Stimulated activated naive B cell treated with anti-CD40 and anti-IgM and Interleukin-4, amounts not matched to agents 10 μg/mL and 1 μg/mL and 100 μg/mL, for 72 hours (primary cell): ENCODE measurements at regions not wholly inside any gene's neighbourhood (a gene's known extent, or its start where the extent isn't known, plus 50 kb on each side); places are given as distances from the start of the nearest gene placed in this dataset.

Experiments
- ATAC-seq, 2 donors: fragments of 150-1000 bp; cut with Tn5 transposase; replicated peaks; 2 replicates each; pipeline ENCODE4 v1.10.0; 2021; ENCODE audit warnings: moderate library complexity in 1 of 2
- DNase-seq: peaks from one replicate; pipeline ENCODE4 v3.0.0; 2021
- H3K27ac Mint-ChIP-seq: one replicate; pipeline ENCODE4 v1.8.0; 2022; ENCODE audit warnings: mild to moderate bottlenecking, mixed read lengths
- H3K27me3 Mint-ChIP-seq, 2 donors: one replicate each; pipeline ENCODE4 v1.8.0; 2022; ENCODE audit warnings: mixed read lengths in 2 of 2
- H3K36me3 Mint-ChIP-seq, 2 donors: one replicate each; pipeline ENCODE4 v1.8.0; 2022; ENCODE audit warnings: mixed read lengths in 2 of 2, mild to moderate bottlenecking in 1 of 2
- H3K4me1 Mint-ChIP-seq, 2 donors: one replicate each; pipeline ENCODE4 v1.8.0; 2022; ENCODE audit warnings: mixed read lengths in 2 of 2, mild to moderate bottlenecking in 1 of 2
- H3K4me3 Mint-ChIP-seq, 2 donors: one replicate each; pipeline ENCODE4 v1.8.0; 2022; ENCODE audit warnings: mild to moderate bottlenecking in 2 of 2, mixed read lengths in 2 of 2, moderate library complexity in 1 of 2
- H3K9me3 Mint-ChIP-seq, 2 donors: one replicate each; pipeline ENCODE4 v1.8.0; 2022; ENCODE audit warnings: mixed read lengths in 2 of 2, mild to moderate bottlenecking in 1 of 2

DNA sequence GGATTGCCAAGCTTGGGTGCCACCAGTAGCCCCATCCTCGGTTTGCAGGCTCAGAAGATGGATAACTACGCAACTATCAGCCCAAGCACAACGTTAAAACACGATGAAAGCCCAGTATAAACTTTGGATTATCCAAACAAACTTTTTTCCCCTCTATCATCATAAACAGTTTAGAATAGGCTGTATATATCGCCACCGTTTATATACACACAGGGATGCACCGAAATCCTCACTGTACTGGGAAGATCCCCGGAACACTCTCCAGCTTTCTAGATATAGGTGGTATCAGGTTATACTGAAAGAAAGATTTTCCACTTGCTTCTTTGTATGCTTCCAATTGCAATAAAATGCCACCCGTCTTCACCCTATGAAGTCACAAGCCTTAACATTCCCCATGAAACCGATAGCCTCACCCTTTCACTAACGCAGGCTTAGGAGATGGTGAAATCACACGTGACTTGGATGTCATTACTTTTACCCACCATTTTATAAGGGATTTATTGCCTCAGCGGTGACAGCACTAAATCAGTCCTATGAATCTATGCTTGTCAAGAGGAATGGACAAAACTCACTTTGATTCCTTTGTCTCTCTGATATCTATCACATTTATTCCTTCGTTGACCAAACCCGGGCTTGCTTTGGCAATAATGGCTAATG, 207.6 kb upstream of the FOXN3 start:
- ATAC-seq (no peak), DNase-seq (no peak)
- no peak overlapping the region for H3K4me3 Mint-ChIP-seq
- H3K9me3 Mint-ChIP-seq = peaks cover 10 to 11% of the 10 kb centered on the region in 2 donors
- H3K36me3 Mint-ChIP-seq = peaks cover 9 to 15% of the 10 kb centered on the region in 2 donors
- H3K27me3 Mint-ChIP-seq = no peaks in the 10 kb centered on the region
- H3K4me1 Mint-ChIP-seq = peaks cover 52 to 77% of the 10 kb centered on the region in 2 donors
- peak overlapping the region; percentile 93 for H3K27ac Mint-ChIP-seq

DNA sequence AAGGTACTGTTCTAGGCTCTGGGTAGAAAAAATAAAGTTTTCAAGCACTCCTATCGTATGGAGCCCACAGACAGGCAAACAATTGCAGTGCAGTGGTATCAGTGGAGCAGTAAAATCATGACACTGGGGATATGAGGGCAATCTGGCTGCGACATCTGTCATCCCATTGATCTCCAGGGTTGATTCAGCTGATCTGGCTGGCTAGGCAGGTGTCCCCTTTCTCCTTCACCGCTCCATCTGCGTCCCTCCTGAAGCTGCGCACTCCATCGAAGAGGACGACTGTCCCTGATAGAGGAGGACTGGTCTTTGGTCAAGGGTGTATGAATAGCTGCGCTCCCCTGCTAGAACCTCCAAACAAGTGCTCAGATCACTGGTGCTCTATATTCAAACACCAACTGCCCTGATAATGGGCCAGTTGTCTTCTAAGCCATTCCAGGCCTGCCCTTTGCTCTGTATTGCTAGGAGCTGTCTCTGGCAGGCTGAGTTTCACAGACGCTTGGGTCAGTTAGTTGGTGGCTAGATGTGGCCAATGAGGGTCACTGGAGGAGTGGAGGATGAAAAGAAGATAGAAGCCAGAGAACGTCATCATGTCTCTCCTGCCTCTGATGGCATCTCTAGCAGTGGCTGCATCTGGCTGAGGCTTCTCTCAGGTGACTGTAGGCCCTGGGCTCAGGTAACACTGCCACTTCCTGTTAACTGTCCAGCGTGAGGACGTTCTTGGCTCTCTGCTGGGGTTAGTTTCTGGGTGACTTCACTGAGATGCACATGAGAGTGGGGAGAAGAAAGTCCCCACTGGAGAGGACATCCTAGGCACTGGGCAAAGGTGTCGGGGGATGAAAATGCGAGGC, 205.0 kb upstream of the FOXN3 start:
- Mint-ChIP-seq H3K27me3 (no peaks in the 10 kb centered on the region), H3K9me3 (peaks cover 5 to 8% of the 10 kb centered on the region in 2 donors), H3K27ac (peak overlapping the region; percentile 91), H3K4me3 (no peak overlapping the region), H3K36me3 (peaks cover 8 to 9% of the 10 kb centered on the region in 2 donors), H3K4me1 (peaks cover 37 to 69% of the 10 kb centered on the region in 2 donors)
- DNase-seq (no peak), ATAC-seq (no peak)

- peak; percentile 71 to 76 for ATAC-seq
- peak; percentile 59 for DNase-seq
- H3K9me3 Mint-ChIP-seq = peaks cover 0 to 5% of the 10 kb centered on the region in 2 donors
- H3K4me1 Mint-ChIP-seq = peaks cover 40 to 68% of the 10 kb centered on the region in 2 donors
- no peaks in the 10 kb centered on the region for H3K27me3 Mint-ChIP-seq
- H3K36me3 Mint-ChIP-seq = peaks cover 7 to 9% of the 10 kb centered on the region in 2 donors
- peak overlapping the region; percentile 66 to 95 for H3K4me3 Mint-ChIP-seq
- H3K27ac Mint-ChIP-seq = peak overlapping the region; percentile 91
Measured at GRCh38 chr14:89621009-89621421, 204.0 kb upstream of the FOXN3 start.

- H3K4me3 Mint-ChIP-seq = peak overlapping the region; percentile 66 to 95
- H3K9me3 Mint-ChIP-seq = peaks cover 0 to 5% of the 10 kb centered on the region in 2 donors
- H3K4me1 Mint-ChIP-seq = peaks cover 40 to 68% of the 10 kb centered on the region in 2 donors
- DNase-seq (no peak), ATAC-seq (no peak)
- H3K27ac Mint-ChIP-seq = peak overlapping the region; percentile 91
- H3K36me3 Mint-ChIP-seq = peaks cover 7 to 9% of the 10 kb centered on the region in 2 donors
- no peaks in the 10 kb centered on the region for H3K27me3 Mint-ChIP-seq
Measured at GRCh38 chr14:89620436-89620835, 203.4 kb upstream of the FOXN3 start.

GRCh38 chr14:89619596-89619995, 202.6 kb upstream of the FOXN3 start:
- H3K4me1 Mint-ChIP-seq = peaks cover 43 to 68% of the 10 kb centered on the region in 2 donors
- H3K9me3 Mint-ChIP-seq = no peaks in the 10 kb centered on the region
- no peak for DNase-seq
- peak overlapping the region; percentile 90 to 95 for H3K4me3 Mint-ChIP-seq
- ATAC-seq = no peak
- H3K27me3 Mint-ChIP-seq = no peaks in the 10 kb centered on the region
- peaks cover 1 to 5% of the 10 kb centered on the region in 2 donors for H3K36me3 Mint-ChIP-seq
- H3K27ac Mint-ChIP-seq = peak overlapping the region; percentile 91

- Mint-ChIP-seq H3K27me3 (no peaks in the 10 kb centered on the region), H3K4me3 (peak overlapping the region; percentile 93 to 95), H3K4me1 (peaks cover 47 to 74% of the 10 kb centered on the region in 2 donors), H3K27ac (peak overlapping the region; percentile 92), H3K36me3 (peaks cover 3 to 5% of the 10 kb centered on the region in 2 donors), H3K9me3 (no peaks in the 10 kb centered on the region)
- DNase-seq (peak; percentile 68), ATAC-seq (peak; percentile 72 to 76)
Measured at GRCh38 chr14:89618811-89619551, 201.9 kb upstream of the FOXN3 start.

DNA sequence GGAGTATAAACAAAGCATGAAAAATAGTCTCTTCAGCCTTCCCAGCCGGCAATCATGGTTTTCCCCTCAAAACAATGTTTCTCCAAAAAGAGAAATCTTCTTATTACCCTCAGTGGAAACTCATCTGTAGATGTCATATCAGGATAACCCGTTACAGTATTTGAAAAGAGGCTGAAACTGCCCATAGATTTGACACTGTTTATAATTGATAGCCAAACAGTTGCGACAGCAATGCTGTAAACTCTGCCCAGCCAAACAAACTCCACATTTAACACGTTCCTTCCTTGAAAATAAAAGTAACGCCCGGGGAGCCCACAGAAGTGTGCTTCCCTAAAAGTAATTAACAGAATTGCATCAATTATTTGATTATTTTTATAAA, 201.3 kb upstream of the FOXN3 start:
- ATAC-seq = no peak
- H3K27me3 Mint-ChIP-seq = no peaks in the 10 kb centered on the region

GRCh38 chr14:89617481-89618329, 200.7 kb upstream of the FOXN3 start:
- Mint-ChIP-seq H3K9me3 (no peaks in the 10 kb centered on the region), H3K36me3 (peaks cover 6 to 10% of the 10 kb centered on the region in 2 donors), H3K27me3 (no peaks in the 10 kb centered on the region), H3K27ac (peak overlapping the region; percentile 94), H3K4me1 (peaks cover 53 to 87% of the 10 kb centered on the region in 2 donors), H3K4me3 (peak overlapping the region; percentile 93 to 95)
- no peak for DNase-seq
- peak; percentile 22 to 27 for ATAC-seq

More for the DNA sequence above, 201.3 kb upstream of the FOXN3 start:
- Mint-ChIP-seq H3K4me1 (peaks cover 52 to 81% of the 10 kb centered on the region in 2 donors), H3K27ac (peak overlapping the region; percentile 94), H3K4me3 (peak overlapping the region; percentile 93 to 95), H3K9me3 (no peaks in the 10 kb centered on the region), H3K36me3 (peaks cover 3 to 6% of the 10 kb centered on the region in 2 donors)
- DNase-seq = no peak

DNA sequence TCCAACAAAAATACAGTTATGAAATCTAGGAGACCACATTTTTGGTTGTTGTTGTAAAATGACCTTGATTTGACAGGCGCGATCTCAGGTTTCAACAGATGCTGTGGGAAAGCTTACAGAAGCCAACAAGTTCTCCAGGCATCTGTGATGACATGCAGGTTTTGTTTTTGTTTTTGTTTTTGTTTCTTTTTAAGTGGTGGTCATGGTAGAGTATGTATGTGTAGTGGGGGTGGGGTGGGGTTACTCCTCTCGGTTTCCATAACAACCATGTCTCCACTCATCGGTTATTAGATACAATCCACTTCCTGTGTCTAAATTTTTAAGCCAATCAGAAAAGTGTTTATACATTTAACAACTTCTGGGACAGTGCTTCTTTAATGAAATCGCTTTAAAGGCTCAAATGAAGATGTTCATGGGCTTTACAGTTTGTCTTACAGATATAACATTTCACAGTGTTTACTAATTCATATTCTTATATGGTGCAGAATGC, 199.9 kb upstream of the FOXN3 start:
- peaks cover 50 to 85% of the 10 kb centered on the region in 2 donors for H3K4me1 Mint-ChIP-seq
- no peaks in the 10 kb centered on the region for H3K27me3 Mint-ChIP-seq
- peak overlapping the region; percentile 94 for H3K27ac Mint-ChIP-seq
- no peaks in the 10 kb centered on the region for H3K9me3 Mint-ChIP-seq
- peak overlapping the region; percentile 93 to 95 for H3K4me3 Mint-ChIP-seq
- H3K36me3 Mint-ChIP-seq = peaks cover 10 to 16% of the 10 kb centered on the region in 2 donors
- no peak for ATAC-seq
- no peak for DNase-seq

- no peaks in the 10 kb centered on the region for H3K9me3 Mint-ChIP-seq
- no peaks in the 10 kb centered on the region for H3K27me3 Mint-ChIP-seq
- peak overlapping the region; percentile 94 for H3K27ac Mint-ChIP-seq
- ATAC-seq = no peak
- H3K36me3 Mint-ChIP-seq = peaks cover 14 to 19% of the 10 kb centered on the region in 2 donors
- H3K4me3 Mint-ChIP-seq = peak overlapping the region; percentile 93 to 95
- DNase-seq = no peak
- peaks cover 45 to 81% of the 10 kb centered on the region in 2 donors for H3K4me1 Mint-ChIP-seq
Measured at GRCh38 chr14:89616425-89616824, 199.4 kb upstream of the FOXN3 start.

DNA sequence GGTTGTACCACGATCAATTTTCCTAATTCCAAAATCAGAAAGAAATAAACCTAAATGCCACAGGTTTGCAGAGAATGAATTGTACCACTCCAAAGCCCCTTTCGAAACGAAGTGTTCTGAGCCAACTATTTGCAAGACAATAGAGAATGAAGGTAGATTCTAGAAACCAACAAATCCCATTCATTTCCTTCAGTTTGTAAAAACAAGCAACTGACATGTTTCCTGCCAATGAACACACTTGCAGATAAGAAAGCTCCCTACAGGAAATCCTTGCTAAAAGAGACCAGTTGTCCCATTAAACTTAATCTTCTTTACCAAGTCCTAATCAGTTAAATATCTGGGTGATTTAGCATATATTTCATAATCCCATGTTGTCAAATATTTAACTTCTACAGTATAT, 198.4 kb upstream of the FOXN3 start:
- no peaks in the 10 kb centered on the region for H3K27me3 Mint-ChIP-seq
- peaks cover 40 to 81% of the 10 kb centered on the region in 2 donors for H3K4me1 Mint-ChIP-seq
- DNase-seq (no peak), ATAC-seq (no peak)
- peak overlapping the region; percentile 20 for H3K27ac Mint-ChIP-seq
- H3K9me3 Mint-ChIP-seq = peaks cover 0 to 3% of the 10 kb centered on the region in 2 donors
- H3K36me3 Mint-ChIP-seq = peaks cover 19 to 29% of the 10 kb centered on the region in 2 donors
- H3K4me3 Mint-ChIP-seq = peak overlapping the region in 1 of 2 donors; percentile 9

- DNase-seq (no peak), ATAC-seq (no peak)
- H3K4me1 Mint-ChIP-seq = peaks cover 42 to 78% of the 10 kb centered on the region in 2 donors
- H3K4me3 Mint-ChIP-seq = peak overlapping the region in 1 of 2 donors; percentile 25
- peaks cover 24 to 36% of the 10 kb centered on the region in 2 donors for H3K36me3 Mint-ChIP-seq
- no peaks in the 10 kb centered on the region for H3K27me3 Mint-ChIP-seq
- H3K27ac Mint-ChIP-seq = no peak overlapping the region
- H3K9me3 Mint-ChIP-seq = peaks cover 0 to 6% of the 10 kb centered on the region in 2 donors
Measured at GRCh38 chr14:89614009-89614691, 197.1 kb upstream of the FOXN3 start.
